Panc1 (cell line): ENCODE measurements at regions not wholly inside any gene's neighbourhood (a gene's known extent, or its start where the extent isn't known, plus 50 kb on each side); places are given as distances from the start of the nearest gene placed in this dataset.

ENCODE experiments used
- ATAC-seq: fragments of 200-7000 bp; cut with Tn5 transposase; 2 replicates; pipeline ENCODE4 v1.9.1; 2020; ENCODE audit warnings: mild to moderate bottlenecking, moderate library complexity
- BruUV-seq: library from RNA; stranded (reverse); fragments of 400-500 nt; replicated peaks from 2 replicates; lab custom pipeline; 2021; lab: Mats Ljungman, UMichigan
- CTCF ChIA-PET: fragments of 300-600 bp; sonication (Branson Sonifier 250); formaldehyde crosslinking; loops from one replicate; lab custom pipeline; 2022; ENCODE audit warnings: antibody characterized with exemption; lab: Charles Lee
- POLR2A ChIA-PET: fragments of 300-600 bp; sonication (Branson Sonifier 250); formaldehyde crosslinking; loops from one replicate; lab custom pipeline; 2022; ENCODE audit warnings: antibody characterized with exemption; lab: Charles Lee
- DNase-seq: peaks from one replicate; pipeline ENCODE4 v3.0.0-alpha.2; 2010; ENCODE audit warnings: low read depth, low spot score
- H3K27ac ChIP-seq: 2 replicates; pipeline ENCODE4 v1.5.1; 2011; ENCODE audit warnings: mild to moderate bottlenecking, low read length, inconsistent platforms
- H3K27me3 ChIP-seq: fragments of 200-500 bp; sonication (Bioruptor generic); 2 replicates; pipeline ENCODE4 v1.6.0; 2014; ENCODE audit warnings: low read length, inconsistent platforms; ENCODE audit not compliant: control insufficient read depth, insufficient read depth
- H3K36me3 ChIP-seq: fragments of 200-500 bp; sonication (Bioruptor generic); 2 replicates; pipeline ENCODE4 v1.5.1; 2014; ENCODE audit warnings: inconsistent platforms, mild to moderate bottlenecking, low read length, moderate library complexity; ENCODE audit not compliant: control insufficient read depth, insufficient read depth
- H3K4me1 ChIP-seq: 2 replicates; pipeline ENCODE4 v1.5.1; 2011; ENCODE audit warnings: inconsistent platforms, mild to moderate bottlenecking, low read length, moderate library complexity; ENCODE audit not compliant: control insufficient read depth, insufficient read depth
- H3K4me3 ChIP-seq, 2 experiments: 2 replicates each; pipeline ENCODE4 v1.5.1; 2011 to 2012; ENCODE audit warnings: low read depth in 2 of 2, low read length in 2 of 2, mild to moderate bottlenecking in 2 of 2, inconsistent platforms in 1 of 2, moderate library complexity in 1 of 2
- H3K9me3 ChIP-seq: fragments of 200-500 bp; sonication (Bioruptor generic); 2 replicates; pipeline ENCODE4 v1.5.1; 2014; ENCODE audit warnings: low read depth, mild to moderate bottlenecking, inconsistent platforms, low read length, moderate library complexity; ENCODE audit not compliant: control insufficient read depth, insufficient read depth
- CTCF ChIP-seq: fragments of 450-650 bp; IDR thresholded peaks from 2 replicates; pipeline ENCODE4 v1.5.1; 2017; ENCODE audit warnings: mild to moderate bottlenecking
- POLR2AphosphoS5 ChIP-seq: IDR thresholded peaks from 2 replicates; pipeline ENCODE4 v1.6.1; 2012; ENCODE audit warnings: mild to moderate bottlenecking, low read depth, low read length, moderate library complexity
- REST ChIP-seq, 2 experiments: IDR thresholded peaks; 2 replicates each; pipeline ENCODE4 v1.6.1; 2011 to 2012; ENCODE audit warnings: low read depth in 2 of 2, control low read depth in 1 of 2, low read length in 1 of 2, mild to moderate bottlenecking in 1 of 2, moderate library complexity in 1 of 2; ENCODE audit not compliant: insufficient read depth in 1 of 2
- SIN3A ChIP-seq: IDR thresholded peaks from 2 replicates; pipeline ENCODE4 v1.6.1; 2012; ENCODE audit warnings: low read depth, mild to moderate bottlenecking, low read length, moderate library complexity, borderline replicate concordance; ENCODE audit not compliant: insufficient read depth
- TCF7L2 ChIP-seq: IDR thresholded peaks from 2 replicates; pipeline ENCODE4 v1.6.1; 2011; ENCODE audit warnings: mild to moderate bottlenecking, low read depth, low read length, inconsistent platforms
- in situ Hi-C: cut with HindIII; loops from 2 replicates; pipeline ENCODE4 v1.10.0; 2016; ENCODE audit warnings: low sequenced_read_pairs, low pct_unique_long_range_greater_than_20kb
- intact Hi-C: fragments of 100-400 bp; cut with micrococcal nuclease; formaldehyde crosslinking; loops from one replicate; pipeline ENCODE4 v1.10.0; 2022; ENCODE audit not compliant: unreplicated experiment

- Histone ChIP-seq H3K9me3 (no peaks in the 10 kb centered on the region), H3K4me1 (no peaks in the 10 kb centered on the region), H3K36me3 (no peaks in the 10 kb centered on the region), H3K4me3 (no peak overlapping the region), H3K27ac (no peak overlapping the region), H3K27me3 (no peaks in the 10 kb centered on the region)
- ATAC-seq (no peak), DNase-seq (no peak)
- ChIA-PET POLR2A (no interaction called here), CTCF (no interaction called here)
- BruUV-seq = no TSS peak
- TF ChIP-seq TCF7L2 (no peak), CTCF (no peak), REST (IDR thresholded peaks at IDR 0.05; ENCODE audit: insufficient read depth in 1 of 2, low read depth in 2 of 2, low read length in 1 of 2) (no peak), SIN3A (no peak), POLR2AphosphoS5 (no peak)
- in situ Hi-C loops (no loop called here), intact Hi-C loops (no loop called here)
Observed at GRCh38 chr5:158590746-158591300, 508.9 kb downstream of the EBF1 start.

GRCh38 chr5:158589939-158590338, 509.8 kb downstream of the EBF1 start:
- ChIA-PET CTCF (no interaction called here), POLR2A (no interaction called here)
- in situ Hi-C loops (no loop called here), intact Hi-C loops (no loop called here)
- Histone ChIP-seq H3K36me3 (no peaks in the 10 kb centered on the region), H3K27ac (no peak overlapping the region), H3K4me3 (no peak overlapping the region), H3K9me3 (no peaks in the 10 kb centered on the region), H3K27me3 (no peaks in the 10 kb centered on the region), H3K4me1 (no peaks in the 10 kb centered on the region)
- ATAC-seq (no peak), DNase-seq (no peak)
- no TSS peak for BruUV-seq
- TF ChIP-seq SIN3A (no peak), REST (IDR thresholded peaks at IDR 0.05; ENCODE audit: insufficient read depth in 1 of 2, low read depth in 2 of 2, low read length in 1 of 2) (no peak), TCF7L2 (no peak), POLR2AphosphoS5 (no peak), CTCF (no peak)
